HepG2 (cell line): ENCODE measurements at regions not wholly inside any gene's neighbourhood (a gene's known extent, or its start where the extent isn't known, plus 50 kb on each side); places are given as distances from the start of the nearest gene placed in this dataset.

Source experiments
- ATAC-seq: fragments of 200-7000 bp; cut with Tn5 transposase; 3 replicates; pipeline ENCODE4 v1.9.1; 2020; ENCODE audit warnings: mild to moderate bottlenecking, moderate library complexity
- BruUV-seq: library from RNA; stranded (reverse); fragments of 400-500 nt; replicated peaks from 2 replicates; lab custom pipeline; 2021; lab: Mats Ljungman, UMichigan
- CTCF ChIA-PET: fragments of 300-600 bp; formaldehyde crosslinking; extraction: SDS; loops from one replicate; lab custom pipeline; 2021; ENCODE audit warnings: low total read pairs, inconsistent platforms, low intra/inter-chr PET ratio; lab: Yijun Ruan, JAX
- POLR2A ChIA-PET: fragments of 350-600 bp; sonication (Branson Sonifier 250); formaldehyde crosslinking; loops from one replicate; lab custom pipeline; 2020; ENCODE audit warnings: antibody characterized with exemption, inconsistent platforms; lab: Yijun Ruan, JAX
- DNase-seq: peaks from one replicate; pipeline ENCODE4 v3.0.0-alpha.2; 2015; ENCODE audit warnings: low spot score
- FAIRE-seq: peaks from 3 replicates; lab custom pipeline; 2011; peaks lifted over from hg19 to GRCh38; lab: Jason Lieb, UNC
- H2AFZ ChIP-seq: one replicate; pipeline ENCODE4 v1.6.1; 2011; ENCODE audit warnings: low read length, inconsistent platforms
- H3K27ac ChIP-seq: fragments of 300-600 bp; 3 replicates; pipeline ENCODE4 v1.8.0; 2011; ENCODE audit warnings: mixed run types, mild to moderate bottlenecking, mixed read lengths, low read length, inconsistent platforms; ENCODE audit not compliant: insufficient read depth; ENCODE audit errors: extremely low read length
- H3K27me3 ChIP-seq, 2 experiments: fragments of 200-600 bp in 1 of 2; 2 replicates in 1 of 2; 3 replicates in 1 of 2; pipeline versions ENCODE4 v1.6.0 to v1.8.0; 2011; ENCODE audit warnings: low read length in 2 of 2, mild to moderate bottlenecking in 2 of 2, moderate library complexity in 2 of 2, inconsistent platforms in 1 of 2; ENCODE audit not compliant: insufficient read depth in 2 of 2, control insufficient read depth in 1 of 2
- H3K36me3 ChIP-seq, 2 experiments: fragments of 200-600 bp in 1 of 2; replicated peaks in 1 of 2; 2 replicates in 1 of 2; 3 replicates in 1 of 2; pipeline versions ENCODE4 v1.5.1 to v1.8.0; 2011; ENCODE audit warnings: low read length in 2 of 2, inconsistent platforms in 1 of 2; ENCODE audit not compliant: insufficient read depth in 2 of 2, control insufficient read depth in 1 of 2
- H3K4me1 ChIP-seq: 2 replicates; pipeline ENCODE4 v1.5.1; 2012; ENCODE audit warnings: low read length, inconsistent platforms; ENCODE audit not compliant: insufficient read depth
- H3K4me2 ChIP-seq: 2 replicates; pipeline ENCODE4 v1.6.0; 2011; ENCODE audit warnings: low read depth, low read length, inconsistent platforms
- H3K4me3 ChIP-seq, 3 experiments: fragments of 200-600 bp in 1 of 3; sonication (generic), shearing (Covaris generic) in 1 of 3; replicated peaks in 1 of 3; 2 replicates each; pipeline ENCODE4 v1.5.1; 2011 to 2016; ENCODE audit warnings: low read length in 3 of 3, inconsistent platforms in 2 of 3, low read depth in 2 of 3, mild to moderate bottlenecking in 2 of 3, control low read depth in 1 of 3, mixed read lengths in 1 of 3; ENCODE audit not compliant: insufficient read depth in 1 of 3
- H3K79me2 ChIP-seq: one replicate; pipeline ENCODE4 v1.6.1; 2011; ENCODE audit warnings: low read length, inconsistent platforms; ENCODE audit not compliant: insufficient read depth
- H3K9ac ChIP-seq: 2 replicates; pipeline ENCODE4 v1.6.0; 2011; ENCODE audit warnings: mild to moderate bottlenecking, low read depth, low read length, inconsistent platforms; ENCODE audit not compliant: insufficient read depth
- H3K9me3 ChIP-seq: 2 replicates; pipeline ENCODE4 v1.5.1; 2012; ENCODE audit warnings: mild to moderate bottlenecking, low read length
- H4K20me1 ChIP-seq: 2 replicates; pipeline ENCODE4 v1.6.0; 2011; ENCODE audit warnings: inconsistent platforms, mild to moderate bottlenecking, low read length, moderate library complexity; ENCODE audit not compliant: insufficient read depth
- CENPX ChIP-seq: sonication (generic); formaldehyde crosslinking; IDR thresholded peaks from 2 replicates; pipeline ENCODE4 v1.9.0; 2021; ENCODE audit warnings: mild to moderate bottlenecking, missing genetic modification reagents, moderate library complexity
- GFI1 ChIP-seq: sonication (generic); formaldehyde crosslinking; IDR thresholded peaks from 2 replicates; pipeline ENCODE4 v1.5.0; 2020; ENCODE audit warnings: missing genetic modification reagents, mild to moderate bottlenecking, borderline replicate concordance
- HNRNPL ChIP-seq: fragments of 200-400 bp; formaldehyde crosslinking; IDR thresholded peaks from 2 replicates; pipeline ENCODE4 v1.6.1; 2017; ENCODE audit warnings: mild to moderate bottlenecking, low read depth, low read length
- NRL ChIP-seq: sonication (generic); formaldehyde crosslinking; IDR thresholded peaks from 2 replicates; pipeline ENCODE4 v1.5.0; 2020; ENCODE audit warnings: missing genetic modification reagents, mild to moderate bottlenecking, moderate library complexity, borderline replicate concordance
- RAD21 ChIP-seq: fragments of 450-650 bp; formaldehyde crosslinking; IDR thresholded peaks from 2 replicates; pipeline ENCODE4 v1.5.0; 2020; ENCODE audit warnings: mild to moderate bottlenecking
- SP2 ChIP-seq: sonication (generic); formaldehyde crosslinking; IDR thresholded peaks from 2 replicates; pipeline ENCODE4 v1.5.1; 2020; ENCODE audit warnings: mild to moderate bottlenecking, missing genetic modification reagents
- TAF15 ChIP-seq: fragments of 200-400 bp; formaldehyde crosslinking; IDR thresholded peaks from one replicate; pipeline ENCODE4 v1.6.1; 2018; ENCODE audit warnings: mild to moderate bottlenecking, low read depth, low read length; ENCODE audit not compliant: poor library complexity, severe bottlenecking
- TBP ChIP-seq: sonication (generic); formaldehyde crosslinking; IDR thresholded peaks from 2 replicates; pipeline ENCODE4 v1.5.0; 2020; ENCODE audit warnings: missing genetic modification reagents
- TCF12 ChIP-seq, 2 experiments: fragments of 450-650 bp in 1 of 2; sonication (generic) in 1 of 2; formaldehyde crosslinking in 1 of 2; IDR thresholded peaks; 2 replicates each; pipeline versions ENCODE4 v1.6.1 to v1.8.0; 2017 to 2022; ENCODE audit warnings: antibody characterized with exemption in 1 of 2, mild to moderate bottlenecking in 1 of 2, missing genetic modification reagents in 1 of 2, moderate library complexity in 1 of 2
- ZC3H13 ChIP-seq: sonication (generic); formaldehyde crosslinking; IDR thresholded peaks from 2 replicates; pipeline ENCODE4 v1.8.1; 2023; ENCODE audit warnings: mild to moderate bottlenecking, missing genetic modification reagents, moderate library complexity
- ZNF468 ChIP-seq: sonication (generic); formaldehyde crosslinking; IDR thresholded peaks from 2 replicates; pipeline ENCODE4 v1.8.0; 2022; ENCODE audit warnings: mild to moderate bottlenecking, moderate library complexity, missing genetic modification reagents
- ZNF775 ChIP-seq: sonication (generic); formaldehyde crosslinking; IDR thresholded peaks from 2 replicates; pipeline ENCODE4 v1.4.0; 2020; ENCODE audit warnings: missing genetic modification reagents, mild to moderate bottlenecking, moderate library complexity, borderline replicate concordance
- ZNF841 ChIP-seq: sonication (generic); formaldehyde crosslinking; IDR thresholded peaks from 2 replicates; pipeline ENCODE4 v1.8.1; 2023; ENCODE audit warnings: missing genetic modification reagents, borderline replicate concordance
- WGBS: methylation state at CpG from one replicate; pipeline ENCODE4 v1.1.6; 2017; ENCODE audit warnings: low lambda C conversion rate; 5-methylcytosine and 5-hydroxymethylcytosine counted together
- in situ Hi-C: cut with HindIII; loops from 2 replicates; pipeline ENCODE4 v1.10.0; 2017; ENCODE audit warnings: low pct_unique_long_range_greater_than_20kb; ENCODE audit not compliant: extremely low pct_ligation_motif_present
- intact Hi-C: fragments of 100-400 bp; cut with micrococcal nuclease; formaldehyde crosslinking; loops from one replicate; pipeline ENCODE4 v1.10.0; 2022; ENCODE audit not compliant: unreplicated experiment
- TF ChIP-seq, protein P1 (sequence below): IDR thresholded peaks from 2 replicates; pipeline ENCODE4 v1.6.1; 2012; ENCODE audit warnings: inconsistent platforms
- TF ChIP-seq, protein P2 (sequence below): IDR thresholded peaks from 2 replicates; pipeline ENCODE4 v1.6.1; 2016; ENCODE audit warnings: mild to moderate bottlenecking
- TF ChIP-seq, protein P3 (sequence below): sonication (generic); formaldehyde crosslinking; IDR thresholded peaks from 2 replicates; pipeline ENCODE4 v1.4.0; 2020; ENCODE audit warnings: missing genetic modification reagents
- TF ChIP-seq, protein P4 (sequence below): IDR thresholded peaks from 2 replicates; pipeline ENCODE4 v1.6.1; 2016; ENCODE audit warnings: mild to moderate bottlenecking, missing biosample characterization, missing genetic modification reagents
- TF ChIP-seq, protein P5 (sequence below), 2 experiments: fragments of 450-650 bp in 1 of 2; sonication (generic) in 1 of 2; formaldehyde crosslinking; IDR thresholded peaks; 2 replicates each; pipeline versions ENCODE4 v1.5.0 to v1.8.0; 2020 to 2022; ENCODE audit warnings: mild to moderate bottlenecking in 1 of 2, missing genetic modification reagents in 1 of 2
- TF ChIP-seq, protein P6 (sequence below): sonication (generic); formaldehyde crosslinking; IDR thresholded peaks from 2 replicates; pipeline ENCODE4 v1.5.1; 2020; ENCODE audit warnings: mild to moderate bottlenecking, moderate library complexity, missing genetic modification reagents
- TF ChIP-seq, protein P7 (sequence below): IDR thresholded peaks from 2 replicates; pipeline ENCODE4 v1.6.1; 2016; ENCODE audit warnings: control low read depth

DNA sequence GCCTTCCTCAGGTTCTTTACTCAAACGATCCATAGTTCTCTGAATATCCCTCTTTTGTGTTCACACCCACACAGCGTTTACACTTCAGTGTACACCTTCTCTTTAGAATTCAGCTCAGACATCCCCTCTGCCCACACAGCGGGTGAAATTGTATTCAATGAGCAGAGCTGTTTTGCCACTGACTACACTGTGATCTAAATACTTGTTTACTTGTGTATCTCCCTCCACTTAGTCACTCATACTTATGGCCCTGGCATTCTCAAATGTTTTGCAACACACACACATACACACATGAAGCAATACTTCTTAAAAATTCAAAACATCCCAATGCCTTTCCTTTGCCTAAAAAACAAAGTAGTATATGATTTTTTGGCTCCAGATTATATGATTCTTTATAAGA is 297.1 kb downstream of the TMX3 start:
- intact Hi-C loops = no loop called here
- H3K4me2 ChIP-seq = no peak overlapping the region

More for the DNA sequence above, 297.1 kb downstream of the TMX3 start:
- no peaks in the 10 kb centered on the region for H3K9me3 ChIP-seq
- POLR2A ChIA-PET = no interaction called here
- no TSS peak for BruUV-seq
- FAIRE-seq (no peak), ATAC-seq (no peak), DNase-seq (no peak)
- no peak overlapping the region for H2AFZ ChIP-seq
- no peaks in the 10 kb centered on the region for H3K36me3 ChIP-seq
- no peaks in the 10 kb centered on the region for H3K79me2 ChIP-seq
- no peaks in the 10 kb centered on the region for H3K4me1 ChIP-seq
- H3K4me3 ChIP-seq = no peak overlapping the region
- H3K9ac ChIP-seq = no peak overlapping the region
- CTCF ChIA-PET = no interaction called here
- no peaks in the 10 kb centered on the region for H3K27me3 ChIP-seq
- in situ Hi-C loops = no loop called here
- 1% methylated on average over 3 of the region's 3 CpGs for WGBS
- TF ChIP-seq ZC3H13 (CRISPR knock-in tag) = no peak
- TF ChIP-seq, protein P1, sequence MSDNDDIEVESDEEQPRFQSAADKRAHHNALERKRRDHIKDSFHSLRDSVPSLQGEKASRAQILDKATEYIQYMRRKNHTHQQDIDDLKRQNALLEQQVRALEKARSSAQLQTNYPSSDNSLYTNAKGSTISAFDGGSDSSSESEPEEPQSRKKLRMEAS = no peak
- no peak for TF ChIP-seq RAD21 (CRISPR knock-in tag)
- no peak for TF ChIP-seq CENPX
- TF ChIP-seq ZNF468 = no peak
- TF ChIP-seq, protein P2, sequence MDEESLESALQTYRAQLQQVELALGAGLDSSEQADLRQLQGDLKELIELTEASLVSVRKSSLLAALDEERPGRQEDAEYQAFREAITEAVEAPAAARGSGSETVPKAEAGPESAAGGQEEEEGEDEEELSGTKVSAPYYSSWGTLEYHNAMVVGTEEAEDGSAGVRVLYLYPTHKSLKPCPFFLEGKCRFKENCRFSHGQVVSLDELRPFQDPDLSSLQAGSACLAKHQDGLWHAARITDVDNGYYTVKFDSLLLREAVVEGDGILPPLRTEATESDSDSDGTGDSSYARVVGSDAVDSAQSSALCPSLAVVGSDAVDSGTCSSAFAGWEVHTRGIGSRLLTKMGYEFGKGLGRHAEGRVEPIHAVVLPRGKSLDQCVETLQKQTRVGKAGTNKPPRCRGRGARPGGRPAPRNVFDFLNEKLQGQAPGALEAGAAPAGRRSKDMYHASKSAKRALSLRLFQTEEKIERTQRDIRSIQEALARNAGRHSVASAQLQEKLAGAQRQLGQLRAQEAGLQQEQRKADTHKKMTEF = no peak
- TF ChIP-seq TBP (CRISPR knock-in tag) = no peak
- TF ChIP-seq, protein P3, sequence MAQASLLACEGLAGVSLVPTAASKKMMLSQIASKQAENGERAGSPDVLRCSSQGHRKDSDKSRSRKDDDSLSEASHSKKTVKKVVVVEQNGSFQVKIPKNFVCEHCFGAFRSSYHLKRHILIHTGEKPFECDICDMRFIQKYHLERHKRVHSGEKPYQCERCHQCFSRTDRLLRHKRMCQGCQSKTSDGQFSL (CRISPR knock-in tag) = no peak
- TF ChIP-seq, protein P4, sequence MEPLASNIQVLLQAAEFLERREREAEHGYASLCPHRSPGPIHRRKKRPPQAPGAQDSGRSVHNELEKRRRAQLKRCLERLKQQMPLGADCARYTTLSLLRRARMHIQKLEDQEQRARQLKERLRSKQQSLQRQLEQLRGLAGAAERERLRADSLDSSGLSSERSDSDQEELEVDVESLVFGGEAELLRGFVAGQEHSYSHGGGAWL (CRISPR knock-in tag) = no peak
- TF ChIP-seq SP2 = no peak
- TF ChIP-seq HNRNPL = no peak
- no peak for TF ChIP-seq ZNF841 (CRISPR knock-in tag)
- no peak for TF ChIP-seq ZNF775 (CRISPR knock-in tag)
- TF ChIP-seq, protein P5, sequence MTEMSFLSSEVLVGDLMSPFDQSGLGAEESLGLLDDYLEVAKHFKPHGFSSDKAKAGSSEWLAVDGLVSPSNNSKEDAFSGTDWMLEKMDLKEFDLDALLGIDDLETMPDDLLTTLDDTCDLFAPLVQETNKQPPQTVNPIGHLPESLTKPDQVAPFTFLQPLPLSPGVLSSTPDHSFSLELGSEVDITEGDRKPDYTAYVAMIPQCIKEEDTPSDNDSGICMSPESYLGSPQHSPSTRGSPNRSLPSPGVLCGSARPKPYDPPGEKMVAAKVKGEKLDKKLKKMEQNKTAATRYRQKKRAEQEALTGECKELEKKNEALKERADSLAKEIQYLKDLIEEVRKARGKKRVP (CRISPR knock-in tag; IDR thresholded peaks at IDR 0.05) = no peak
- no peak for TF ChIP-seq TCF12 (IDR thresholded peaks at IDR 0.05)
- TF ChIP-seq TCF12 (CRISPR knock-in tag; IDR thresholded peaks at IDR 0.05) = no peak
- TF ChIP-seq, protein P6, sequence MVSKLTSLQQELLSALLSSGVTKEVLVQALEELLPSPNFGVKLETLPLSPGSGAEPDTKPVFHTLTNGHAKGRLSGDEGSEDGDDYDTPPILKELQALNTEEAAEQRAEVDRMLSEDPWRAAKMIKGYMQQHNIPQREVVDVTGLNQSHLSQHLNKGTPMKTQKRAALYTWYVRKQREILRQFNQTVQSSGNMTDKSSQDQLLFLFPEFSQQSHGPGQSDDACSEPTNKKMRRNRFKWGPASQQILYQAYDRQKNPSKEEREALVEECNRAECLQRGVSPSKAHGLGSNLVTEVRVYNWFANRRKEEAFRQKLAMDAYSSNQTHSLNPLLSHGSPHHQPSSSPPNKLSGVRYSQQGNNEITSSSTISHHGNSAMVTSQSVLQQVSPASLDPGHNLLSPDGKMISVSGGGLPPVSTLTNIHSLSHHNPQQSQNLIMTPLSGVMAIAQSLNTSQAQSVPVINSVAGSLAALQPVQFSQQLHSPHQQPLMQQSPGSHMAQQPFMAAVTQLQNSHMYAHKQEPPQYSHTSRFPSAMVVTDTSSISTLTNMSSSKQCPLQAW = no peak
- TF ChIP-seq, protein P7, sequence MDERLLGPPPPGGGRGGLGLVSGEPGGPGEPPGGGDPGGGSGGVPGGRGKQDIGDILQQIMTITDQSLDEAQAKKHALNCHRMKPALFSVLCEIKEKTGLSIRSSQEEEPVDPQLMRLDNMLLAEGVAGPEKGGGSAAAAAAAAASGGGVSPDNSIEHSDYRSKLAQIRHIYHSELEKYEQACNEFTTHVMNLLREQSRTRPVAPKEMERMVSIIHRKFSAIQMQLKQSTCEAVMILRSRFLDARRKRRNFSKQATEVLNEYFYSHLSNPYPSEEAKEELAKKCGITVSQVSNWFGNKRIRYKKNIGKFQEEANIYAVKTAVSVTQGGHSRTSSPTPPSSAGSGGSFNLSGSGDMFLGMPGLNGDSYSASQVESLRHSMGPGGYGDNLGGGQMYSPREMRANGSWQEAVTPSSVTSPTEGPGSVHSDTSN = no peak
- TF ChIP-seq NRL (CRISPR knock-in tag) = no peak
- TF ChIP-seq GFI1 = no peak
- TF ChIP-seq TAF15 = no peak
- H4K20me1 ChIP-seq = no peaks in the 10 kb centered on the region
- H3K27ac ChIP-seq = no peak overlapping the region
